SK-N-SH treated with all-trans-retinoic acid at 6 μM for 48 hours (cell line): ENCODE measurements at regions not wholly inside any gene's neighbourhood (a gene's known extent, or its start where the extent isn't known, plus 50 kb on each side); places are given as distances from the start of the nearest gene placed in this dataset.

Source experiments
- ISL1 ChIP-seq: fragments of 250-450 bp; sonication (Bioruptor Pico); IDR thresholded peaks from 2 replicates; pipeline ENCODE4 v2.1.2; 2022; ENCODE audit warnings: mild to moderate bottlenecking, moderate library complexity
- RARB ChIP-seq: fragments of 250-450 bp; sonication (Bioruptor Pico); IDR thresholded peaks from 2 replicates; pipeline ENCODE4 v1.8.0; 2021; ENCODE audit warnings: mild to moderate bottlenecking, moderate library complexity
- ZFP30 ChIP-seq: fragments of 450-650 bp; formaldehyde crosslinking; IDR thresholded peaks from 2 replicates; pipeline ENCODE4 v1.5.0; 2022; ENCODE audit warnings: mild to moderate bottlenecking, moderate library complexity

- TF ChIP-seq RARB (CRISPR knock-in tag) (no peak), ISL1 (peak; percentile 19; the same call in 1 of the 2 replicates), ZFP30 (no peak)
Observed at GRCh38 chr11:92130421-92130831, 94.2 kb upstream of the FAT3 start.
